CD1c-positive myeloid dendritic cell (primary cell): ENCODE measurements at regions not wholly inside any gene's neighbourhood (a gene's known extent, or its start where the extent isn't known, plus 50 kb on each side); places are given as distances from the start of the nearest gene placed in this dataset.

Experiments
- DNase-seq: peaks from one replicate; pipeline ENCODE4 v3.0.0-alpha.2; 2016; ENCODE audit errors: extremely low spot score

DNA sequence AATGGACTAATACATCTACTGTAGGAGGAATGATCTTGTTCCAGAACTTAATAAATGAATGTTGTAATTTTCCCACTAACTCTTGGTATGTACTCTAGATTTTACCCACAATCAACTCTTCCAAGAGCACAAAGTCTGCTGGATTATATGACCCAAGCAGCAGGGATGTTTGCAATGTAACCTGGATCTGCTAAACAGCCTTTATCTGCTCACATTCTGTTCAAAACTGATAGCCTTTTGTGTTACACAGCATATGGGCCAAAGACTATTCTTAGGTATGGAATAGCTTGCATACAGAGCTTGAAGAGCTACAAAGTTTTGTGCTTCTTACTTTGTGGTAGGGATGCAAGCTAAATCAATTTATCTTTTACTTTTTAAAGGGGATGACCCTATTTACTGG, 213.7 kb upstream of the DCN start:
- no peak for DNase-seq

DNA sequence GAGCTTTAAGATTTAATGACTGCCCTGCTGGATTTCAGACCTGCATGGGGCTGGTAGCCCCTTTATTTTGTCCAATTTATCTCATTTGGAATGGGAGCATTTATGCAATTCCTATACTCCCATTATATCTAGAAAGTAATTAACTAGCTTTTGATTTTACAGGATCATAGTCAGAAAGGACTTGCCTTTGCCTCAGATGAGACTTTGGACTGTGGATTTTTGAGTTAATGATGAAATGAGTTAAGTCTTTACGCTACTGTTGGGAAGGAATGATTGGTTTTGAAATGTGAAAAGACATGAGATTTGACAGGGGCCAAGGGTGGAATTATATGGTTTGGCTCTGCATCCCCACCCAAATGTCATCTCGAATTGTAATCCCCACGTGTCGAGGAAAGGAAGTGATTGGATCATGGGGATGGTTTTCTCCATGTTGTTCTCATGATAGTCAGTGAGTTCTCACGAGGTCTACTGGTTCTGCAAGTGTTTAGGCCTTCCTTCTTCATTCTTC, 213.1 kb upstream of the DCN start:
- DNase-seq, result no peak

DNA sequence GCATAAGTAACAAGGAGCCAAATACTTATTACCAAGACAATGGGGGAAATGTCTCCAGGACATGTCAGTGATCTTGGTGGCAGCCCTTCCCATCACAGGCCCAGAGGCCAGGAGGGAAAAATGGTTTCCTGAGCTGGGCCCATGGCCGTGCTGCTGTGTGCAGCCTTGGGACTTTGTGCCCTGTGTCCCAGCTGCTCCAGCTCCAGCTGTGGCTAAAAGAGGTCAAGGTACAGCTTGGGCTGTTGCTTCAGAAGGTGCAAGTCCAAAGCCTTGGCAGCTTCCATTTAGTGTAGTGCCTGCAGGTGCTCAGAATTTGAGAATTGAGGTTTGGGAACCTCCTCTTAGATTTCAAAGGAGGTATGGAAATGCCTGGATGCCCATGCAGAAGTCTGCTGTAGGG, 212.3 kb upstream of the DCN start:
- no peak for DNase-seq

DNA sequence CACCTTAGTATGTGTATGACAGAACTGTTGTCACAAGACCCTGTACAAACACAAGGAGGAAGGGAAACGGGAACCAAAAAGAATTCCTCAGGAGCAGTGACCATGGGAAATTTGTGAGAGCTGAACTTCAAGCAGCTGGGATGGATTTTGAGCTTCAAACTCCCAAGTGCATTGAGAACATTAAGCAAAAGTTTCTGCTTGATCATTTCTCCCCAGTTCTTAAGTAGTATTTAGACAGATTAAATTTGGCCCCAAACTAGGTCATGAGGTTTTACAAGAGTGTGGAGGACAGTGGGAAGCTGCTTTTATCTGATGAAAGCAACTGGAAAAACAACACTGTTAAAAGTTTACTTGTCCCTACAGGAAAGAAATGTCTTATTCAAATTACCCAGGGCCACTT, 206.0 kb upstream of the DCN start:
- no peak for DNase-seq

DNA sequence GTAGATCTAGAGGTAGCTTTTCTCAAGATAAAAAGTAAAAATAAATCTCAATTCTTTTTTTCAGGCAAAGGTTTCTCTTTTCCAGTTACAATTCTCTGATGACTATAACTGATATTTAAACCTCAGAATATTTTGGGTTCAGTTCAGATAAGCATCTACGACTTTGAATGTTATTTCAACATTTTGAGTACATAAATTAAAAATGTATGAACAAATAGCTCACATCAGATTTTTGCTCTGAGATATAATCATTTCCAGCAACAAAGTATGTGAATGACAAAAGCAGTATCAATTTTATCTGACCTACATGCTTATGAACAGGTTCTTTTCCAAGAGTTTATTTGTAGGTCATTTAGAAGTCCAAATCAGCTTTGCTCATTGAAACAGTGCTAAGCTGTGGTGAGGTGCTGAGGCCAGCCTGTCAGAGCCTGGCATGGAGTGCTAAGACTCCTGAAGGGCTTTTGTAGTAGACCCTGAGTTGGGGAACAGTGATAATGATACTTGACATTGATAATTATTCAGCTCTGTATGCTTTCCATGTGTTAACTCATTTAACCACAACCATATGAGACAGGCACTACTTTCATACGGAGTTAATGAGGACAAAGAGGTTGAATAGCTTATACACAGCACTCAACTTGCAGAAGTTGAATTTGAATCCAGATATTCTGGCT, 205.0 kb upstream of the DCN start:
- no peak for DNase-seq

DNA sequence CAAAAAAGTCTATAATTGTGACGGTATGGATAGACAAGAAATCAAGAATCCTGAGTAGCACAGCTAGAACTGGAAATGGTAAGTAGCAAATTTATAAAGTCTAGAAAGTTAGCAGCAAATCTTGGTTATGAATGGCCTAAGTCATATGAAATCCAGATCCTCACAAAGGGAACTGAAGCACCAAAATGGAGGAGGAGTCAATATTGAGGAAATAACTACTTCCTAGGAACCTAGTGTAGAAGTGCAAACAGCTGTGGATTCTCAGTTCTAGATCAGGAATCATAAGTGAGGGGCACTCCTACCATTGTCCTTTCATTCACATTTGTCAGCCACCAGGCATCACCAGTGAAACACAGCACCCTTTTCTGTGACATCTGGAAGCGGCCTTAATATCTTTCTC, 202.2 kb upstream of the DCN start:
- DNase-seq, result peak; percentile 56

DNA sequence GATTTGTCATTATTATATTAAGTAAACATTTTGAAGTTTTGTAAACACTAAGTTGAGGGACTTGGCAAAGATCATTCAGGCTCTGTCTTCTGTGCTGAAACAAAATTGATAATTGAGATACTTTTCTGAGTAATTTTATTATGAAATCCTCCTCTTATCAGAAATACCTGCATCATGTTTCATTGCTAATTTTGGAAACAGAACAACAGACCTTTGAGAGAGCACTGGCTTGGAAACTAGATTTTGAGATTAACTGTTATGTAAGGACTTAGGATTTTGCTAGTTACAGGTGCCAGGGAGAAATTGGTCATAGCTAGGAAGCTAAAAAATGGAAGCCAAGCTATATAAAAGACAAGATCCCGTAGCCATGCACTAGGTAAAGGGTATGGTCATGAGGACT, 201.7 kb upstream of the DCN start:
- no peak for DNase-seq

DNA sequence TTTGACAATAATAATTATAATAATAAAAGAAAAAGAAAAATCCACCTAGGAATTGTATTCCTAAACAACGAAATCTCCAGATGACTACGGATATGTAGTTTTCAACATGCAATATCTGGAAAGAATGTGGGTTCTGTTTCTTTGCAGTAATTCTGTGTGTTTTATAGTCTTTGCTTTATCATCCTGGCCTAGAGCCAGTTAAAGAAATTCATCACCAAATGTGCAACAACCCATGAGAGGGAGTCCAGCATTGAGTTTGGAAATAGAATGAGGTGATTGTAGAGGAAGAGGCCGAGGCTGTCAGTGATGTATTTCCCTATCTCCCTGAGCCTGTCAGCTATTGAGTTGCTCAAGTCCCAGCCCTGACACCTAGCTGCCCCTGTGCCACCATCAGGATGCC, 200.5 kb upstream of the DCN start:
- no peak for DNase-seq

DNA sequence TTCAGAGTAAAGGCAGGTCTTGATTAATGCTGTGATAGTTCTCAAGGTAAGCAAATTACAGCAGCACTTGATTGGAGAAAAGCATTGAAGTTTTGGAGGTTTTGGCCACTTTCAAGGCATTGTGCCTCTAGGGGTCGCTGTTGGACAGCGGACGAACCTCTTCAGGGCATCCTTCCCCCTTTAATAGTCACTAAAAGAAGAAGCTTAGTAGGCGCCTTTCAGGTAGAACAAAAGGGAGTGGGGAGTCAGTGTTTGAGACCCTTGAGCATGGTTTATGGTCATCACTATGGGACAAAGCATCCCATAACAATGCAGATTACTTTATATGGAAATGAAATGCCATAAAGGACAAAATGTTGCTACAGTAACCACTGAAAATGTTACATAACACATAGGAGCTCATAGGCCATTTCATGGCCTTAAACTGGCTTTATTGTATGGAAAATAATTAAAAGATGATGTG, 199.5 kb upstream of the DCN start:
- peak; percentile 87 for DNase-seq

DNA sequence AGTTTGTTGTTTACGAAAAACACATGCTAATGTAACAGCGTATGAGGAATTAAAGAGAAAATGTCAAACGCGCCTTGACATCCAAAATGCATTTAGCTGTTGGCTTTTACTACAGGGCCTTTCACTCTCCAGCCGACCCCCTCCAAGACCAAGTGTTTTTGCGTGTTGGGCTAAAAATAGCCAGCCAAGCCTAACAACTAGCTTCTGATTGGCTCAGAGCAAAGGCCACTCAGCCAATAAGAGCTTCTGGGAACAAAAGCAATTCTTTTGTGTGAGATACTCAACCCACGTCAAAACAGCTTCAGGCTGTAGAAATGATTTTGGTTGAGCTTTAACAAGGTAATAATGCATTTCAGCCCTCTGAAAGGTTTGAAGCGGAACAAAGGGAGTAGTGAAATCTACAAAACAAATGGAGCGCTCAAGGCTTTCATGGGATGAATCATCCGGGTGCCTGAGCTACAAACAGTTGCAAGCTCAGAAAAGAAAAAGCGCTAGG, 198.7 kb upstream of the DCN start:
- DNase-seq, result peak; percentile 8

DNA sequence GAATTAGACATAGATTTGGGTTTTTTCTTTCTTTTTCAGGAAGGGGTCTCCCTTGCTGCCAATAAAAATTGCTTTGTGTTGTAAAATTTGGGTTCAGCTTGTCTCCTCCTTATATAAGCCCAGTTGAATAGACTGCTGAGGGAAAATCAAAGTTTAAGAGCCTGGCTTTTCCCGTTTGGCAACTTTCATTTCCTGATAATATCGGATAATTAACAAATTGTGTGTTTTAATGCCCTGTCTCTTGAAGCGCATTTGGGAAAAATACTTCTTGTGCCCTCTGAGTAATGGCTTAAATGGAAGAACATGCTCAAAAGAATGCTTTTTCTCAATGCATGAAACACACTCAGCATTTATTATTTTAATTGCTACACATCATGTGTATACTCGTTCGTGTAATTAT, 198.0 kb upstream of the DCN start:
- DNase-seq, result no peak

DNA sequence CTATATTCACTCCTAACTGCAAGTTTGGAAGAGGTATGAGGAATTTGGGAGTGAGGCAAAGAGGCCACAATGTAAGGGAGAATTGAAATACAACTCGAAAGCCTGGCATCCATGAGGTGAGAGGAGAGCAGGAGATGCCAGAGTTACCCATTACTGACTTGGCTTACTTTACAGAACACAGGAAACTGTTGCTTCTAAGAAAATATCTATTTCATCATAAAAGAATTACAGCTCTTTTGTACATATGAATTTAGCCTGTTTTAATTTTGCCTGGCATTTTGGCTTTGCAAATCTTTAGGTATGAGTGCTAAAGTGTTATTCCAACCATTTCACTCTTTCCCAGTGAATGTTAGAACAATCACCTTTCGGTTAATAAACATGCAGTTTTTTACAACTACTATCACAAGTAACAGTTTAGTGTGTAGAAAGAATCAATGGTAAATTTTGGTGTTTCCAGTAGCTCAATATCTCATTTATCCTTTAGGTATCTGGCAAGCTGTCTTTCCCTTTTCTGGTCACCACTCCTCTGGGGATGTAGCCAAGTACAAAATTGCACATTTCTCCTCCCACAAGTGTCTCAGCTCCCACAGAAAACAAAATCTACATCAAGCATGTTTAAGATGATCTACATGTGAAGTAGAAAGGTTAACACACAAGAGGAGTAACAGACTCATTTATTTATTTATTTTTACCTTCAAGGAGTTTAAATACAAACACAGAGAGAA, 196.6 kb upstream of the DCN start:
- DNase-seq, result no peak

DNA sequence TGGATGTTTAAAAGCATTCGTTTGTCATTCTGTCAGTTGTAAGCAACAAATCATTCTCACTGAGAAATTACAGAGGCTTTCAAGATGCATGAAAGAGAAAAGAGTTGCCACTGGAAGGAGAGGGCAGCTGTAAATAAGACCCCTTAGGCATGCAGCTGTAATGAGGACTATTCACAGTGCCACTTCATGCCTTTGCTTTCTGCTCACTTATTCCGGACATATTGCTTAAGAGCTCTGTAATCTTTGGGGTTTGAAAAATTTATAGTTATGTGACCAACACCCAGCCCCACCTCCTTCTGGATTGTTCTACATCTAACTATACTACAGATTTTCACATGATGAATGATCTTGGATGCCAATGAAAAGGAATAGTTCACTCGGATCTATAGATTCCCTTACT, 194.8 kb upstream of the DCN start:
- no peak for DNase-seq

DNA sequence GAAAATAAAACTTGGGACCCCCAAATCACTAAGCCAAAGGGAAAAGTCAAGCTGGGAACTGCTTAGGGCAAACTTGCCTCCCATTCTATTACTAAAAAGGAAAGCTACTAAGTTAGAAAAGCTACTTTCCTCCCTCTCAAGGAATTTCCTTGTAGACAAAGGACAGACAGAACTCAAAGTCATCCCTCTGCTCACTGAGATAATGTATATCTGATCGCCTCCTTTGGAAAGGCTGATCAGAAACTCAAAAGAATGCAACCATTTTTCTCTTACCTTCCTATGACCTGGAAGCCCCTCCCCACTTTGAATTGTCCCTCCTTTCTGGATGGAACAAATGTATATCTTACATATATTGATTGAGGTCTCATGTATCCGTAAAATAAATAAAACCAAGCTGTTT, 190.5 kb upstream of the DCN start:
- no peak for DNase-seq

DNA sequence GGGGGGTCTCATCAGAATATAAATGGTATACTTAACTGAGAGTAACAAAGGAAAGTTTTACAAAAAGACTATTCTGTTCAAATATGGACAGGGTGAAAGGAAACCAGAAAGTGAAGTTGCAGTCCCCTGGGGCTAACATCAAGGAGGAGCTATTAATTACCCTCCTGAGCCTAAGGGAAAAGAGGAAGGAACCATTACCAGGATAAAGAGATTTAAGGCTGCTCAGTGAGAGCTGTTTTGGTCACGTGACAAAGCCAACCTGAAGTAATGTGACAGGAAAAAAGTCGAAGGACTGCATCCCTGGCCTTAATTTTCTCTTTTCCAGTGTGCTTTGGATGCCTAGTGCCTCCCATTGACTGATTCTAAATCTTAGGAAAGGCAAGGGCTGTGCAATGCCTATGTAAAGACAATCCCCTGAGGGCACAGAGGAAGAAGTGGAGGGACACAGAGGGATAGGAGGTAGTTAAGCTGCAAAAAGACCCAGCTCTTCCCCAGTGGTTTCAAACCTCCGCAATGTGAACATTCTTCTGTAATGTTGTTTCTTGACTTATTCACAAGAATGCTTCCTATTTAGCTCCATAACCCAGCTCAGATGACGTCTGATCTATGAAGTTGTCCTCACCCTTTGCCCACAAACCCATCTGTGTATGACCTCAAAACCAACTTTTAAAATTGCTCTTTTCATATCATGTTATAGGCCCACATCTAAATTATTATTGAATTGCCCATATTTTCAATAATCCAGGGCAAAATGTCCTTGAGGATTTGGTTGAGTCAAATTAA, 187.7 kb upstream of the DCN start:
- DNase-seq, result no peak

DNA sequence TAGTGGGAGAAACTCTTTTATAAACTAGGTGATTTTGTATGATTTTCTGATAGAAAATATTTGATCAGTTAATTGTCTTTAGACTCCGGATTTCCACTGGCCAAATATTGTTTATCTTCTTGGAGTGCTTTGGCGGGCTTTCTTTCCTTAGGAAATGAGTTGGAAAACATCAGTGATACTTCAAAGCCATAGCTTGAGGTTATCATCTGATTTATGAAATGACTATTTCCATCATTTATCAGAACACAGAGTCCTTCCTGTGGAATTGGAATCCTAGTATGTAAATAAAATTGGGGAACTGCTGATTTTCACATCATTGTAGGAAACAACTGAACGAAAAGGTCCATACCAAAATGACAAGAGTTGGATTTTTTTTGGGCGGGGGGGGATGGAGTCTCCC, 186.0 kb upstream of the DCN start:
- DNase-seq, result no peak

DNA sequence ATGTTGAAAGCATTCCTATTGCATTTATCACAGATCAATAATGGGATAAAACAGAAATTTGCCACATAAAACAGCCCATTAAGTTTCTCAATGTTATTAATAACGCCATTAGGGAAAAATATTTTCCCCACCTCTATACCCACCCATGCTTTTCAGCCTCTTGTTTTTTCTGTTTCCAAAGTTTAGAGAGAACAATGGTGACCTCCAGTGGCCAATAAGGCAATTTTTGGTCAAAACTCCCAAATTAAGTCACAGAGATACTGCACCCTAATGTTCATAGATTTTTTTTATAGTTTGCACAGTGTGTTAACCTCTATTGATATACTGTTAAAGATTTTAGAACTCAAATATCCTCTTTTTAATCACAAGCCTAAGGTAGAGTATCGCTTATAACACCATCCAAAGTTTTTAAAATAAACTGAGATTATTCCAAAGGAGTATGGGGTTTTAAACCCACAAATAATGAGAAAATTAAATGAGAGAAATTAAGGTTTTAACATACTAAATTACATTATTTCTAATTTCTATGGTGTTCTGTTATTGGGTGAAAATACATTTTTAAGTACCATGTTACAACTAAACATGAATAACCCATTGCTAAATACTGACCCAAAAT, 184.7 kb upstream of the DCN start:
- no peak for DNase-seq

DNA sequence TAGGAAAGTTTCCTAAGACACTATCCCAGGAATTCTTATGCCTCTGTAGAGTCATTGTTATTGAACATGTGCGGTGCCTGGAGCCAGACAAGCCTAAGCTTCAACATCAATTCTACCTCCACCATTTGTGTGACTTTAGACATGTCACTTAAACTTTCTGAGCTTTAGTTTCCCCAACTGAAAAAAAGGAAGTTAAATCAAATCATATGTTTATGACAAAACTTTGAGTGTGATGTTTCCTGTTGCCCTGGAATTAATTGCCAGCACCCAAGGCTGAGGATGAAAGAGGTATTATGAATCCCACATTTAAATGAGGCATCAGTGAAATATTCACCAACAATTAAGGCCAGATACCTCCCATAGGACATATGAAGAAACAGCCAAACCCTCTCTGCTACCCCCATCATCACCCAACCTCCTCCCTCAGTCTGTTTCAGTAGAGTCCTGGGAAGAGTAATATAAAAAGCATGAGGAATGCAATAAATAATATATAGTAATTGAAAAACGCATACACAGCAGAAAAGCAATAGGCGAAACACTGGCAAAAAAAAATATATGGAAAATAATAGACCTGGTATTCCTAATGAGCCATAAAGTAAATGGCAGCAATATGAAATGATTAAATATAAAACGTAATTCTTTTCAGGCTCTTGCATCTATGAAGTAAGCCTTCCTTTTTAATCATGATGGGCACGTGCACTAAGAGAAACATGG, 182.0 kb upstream of the DCN start:
- no peak for DNase-seq

DNA sequence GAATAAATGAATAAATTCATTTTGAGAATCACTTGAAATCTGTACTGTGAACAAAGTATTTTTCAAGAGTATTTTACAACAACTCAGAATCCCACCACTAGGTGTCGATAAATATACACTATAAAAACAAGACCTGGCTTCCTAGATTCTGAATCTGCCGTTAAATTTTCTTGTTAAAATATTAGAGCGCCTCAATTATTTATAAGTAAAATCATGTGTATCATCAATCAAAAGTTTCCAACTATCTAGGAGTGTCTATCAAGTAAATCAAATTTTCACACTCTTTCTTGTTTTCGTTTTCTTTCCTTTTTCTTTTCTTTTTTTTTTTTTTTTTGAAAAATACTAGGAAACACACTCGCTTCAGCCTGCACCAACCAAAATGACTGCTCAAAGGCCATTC, 179.2 kb upstream of the DCN start:
- peak; percentile 44 for DNase-seq

DNA sequence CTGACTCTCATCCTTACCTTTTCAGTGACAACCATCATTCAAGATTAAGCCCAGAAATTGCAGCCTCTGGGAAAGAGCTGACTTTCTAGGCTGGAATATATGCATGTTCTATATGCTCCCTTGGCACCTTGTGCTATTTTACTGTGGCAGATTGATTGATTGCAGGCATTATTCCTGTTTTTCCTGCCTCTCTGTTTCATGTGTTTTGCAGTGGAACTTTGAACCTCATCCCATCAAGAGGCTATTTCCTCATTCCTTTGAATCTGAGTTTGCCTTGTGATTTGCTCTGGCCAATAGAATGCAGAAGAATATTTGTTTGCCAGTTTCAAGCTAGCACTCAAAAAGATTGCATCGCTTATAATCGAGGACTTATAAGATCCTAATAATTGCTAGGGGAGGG, 174.8 kb upstream of the DCN start:
- DNase-seq, result no peak

DNA sequence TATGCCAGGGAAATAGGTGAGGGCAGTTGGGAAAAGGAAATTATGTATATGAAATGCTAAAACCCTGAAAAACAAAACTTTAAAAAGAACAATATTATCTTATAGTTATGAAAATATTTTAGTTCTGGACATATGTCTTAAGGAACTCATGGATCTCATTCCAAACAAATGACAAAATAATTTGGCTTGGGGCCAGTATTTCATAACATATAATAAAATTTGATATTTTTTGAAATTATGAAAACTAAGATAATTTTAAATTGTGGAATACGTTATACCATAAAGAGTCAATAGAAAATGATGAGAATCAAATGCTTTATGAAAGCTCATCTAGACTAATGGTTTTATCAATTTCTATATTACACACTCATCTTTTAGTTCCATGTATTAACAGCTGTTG, 173.8 kb upstream of the DCN start:
- DNase-seq, result no peak
